ENCODE measurements at regions not wholly inside any gene's neighbourhood (a gene's known extent, or its start where the extent isn't known, plus 50 kb on each side); places are given as distances from the start of the nearest gene placed in this dataset.

- DNase-seq (ENCODE audit: low spot score), result no peak
These were observed 135.0 kb upstream of the MAN1A1 start for GRCh38 chr6:119484598-119484997.

- no peak for DNase-seq (ENCODE audit: low spot score)
These were observed 134.3 kb upstream of the MAN1A1 start for GRCh38 chr6:119483908-119484307.

- DNase-seq (ENCODE audit: low spot score), result no peak
These were observed 133.3 kb upstream of the MAN1A1 start for GRCh38 chr6:119482850-119483285.

GRCh38 chr6:119481976-119482375 lies 132.4 kb upstream of the MAN1A1 start:
- no peak for DNase-seq (ENCODE audit: low spot score)

GRCh38 chr6:119480961-119481497 lies 131.5 kb upstream of the MAN1A1 start:
- DNase-seq (ENCODE audit: low spot score), result no peak

- no peak for DNase-seq (ENCODE audit: low spot score)
These were observed 130.5 kb upstream of the MAN1A1 start for GRCh38 chr6:119479860-119480655.

- DNase-seq (ENCODE audit: low spot score), result no peak
These were observed 127.0 kb upstream of the MAN1A1 start for GRCh38 chr6:119476554-119476953.

GRCh38 chr6:119476024-119476423 lies 126.5 kb upstream of the MAN1A1 start:
- no peak for DNase-seq (ENCODE audit: low spot score)

- no peak for DNase-seq (ENCODE audit: low spot score)
These were observed 121.5 kb upstream of the MAN1A1 start for GRCh38 chr6:119470893-119471542.

- no peak for DNase-seq (ENCODE audit: low spot score)
These were observed 118.0 kb upstream of the MAN1A1 start for GRCh38 chr6:119467488-119468081.

- peak; percentile 39 for DNase-seq (ENCODE audit: low spot score)
These were observed 116.7 kb upstream of the MAN1A1 start for GRCh38 chr6:119466226-119466625.

GRCh38 chr6:119463081-119463626 lies 113.6 kb upstream of the MAN1A1 start:
- no peak for DNase-seq (ENCODE audit: low spot score)

- DNase-seq (ENCODE audit: low spot score), result no peak
These were observed 111.6 kb upstream of the MAN1A1 start for GRCh38 chr6:119461187-119461586.

GRCh38 chr6:119459207-119459974 lies 109.8 kb upstream of the MAN1A1 start:
- no peak for DNase-seq (ENCODE audit: low spot score)

- no peak for DNase-seq (ENCODE audit: low spot score)
These were observed 105.2 kb upstream of the MAN1A1 start for GRCh38 chr6:119454714-119455113.

GRCh38 chr6:119453242-119454200 lies 104.0 kb upstream of the MAN1A1 start:
- no peak for DNase-seq (ENCODE audit: low spot score)

- DNase-seq (ENCODE audit: low spot score), result no peak
These were observed 100.0 kb upstream of the MAN1A1 start for GRCh38 chr6:119449331-119450156.

GRCh38 chr6:119447921-119448320 lies 98.4 kb upstream of the MAN1A1 start:
- no peak for DNase-seq (ENCODE audit: low spot score)

- DNase-seq (ENCODE audit: low spot score), result no peak
These were observed 97.0 kb upstream of the MAN1A1 start for GRCh38 chr6:119446609-119447008.

GRCh38 chr6:119446115-119446554 lies 96.6 kb upstream of the MAN1A1 start:
- no peak for DNase-seq (ENCODE audit: low spot score)

All from D341Med (cell line).